NCI-H2171 treated with DMSO at 0.1 percent for 48 hours (cell line): ENCODE measurements at regions not wholly inside any gene's neighbourhood (a gene's known extent, or its start where the extent isn't known, plus 50 kb on each side); places are given as distances from the start of the nearest gene placed in this dataset.

Experiments
- DNase-seq: peaks from one replicate; lab custom pipeline; 2025; lab: John Stamatoyannopoulos, UW

- no peak for DNase-seq
These were observed 80.1 kb upstream of the SDK2 start for GRCh38 chr17:73724341-73724740.

- DNase-seq = no peak
These were observed 80.7 kb upstream of the SDK2 start for GRCh38 chr17:73724990-73725389.

- no peak for DNase-seq
These were observed 81.7 kb upstream of the SDK2 start for GRCh38 chr17:73725794-73726515.

- DNase-seq = no peak
These were observed 83.7 kb upstream of the SDK2 start for GRCh38 chr17:73727941-73728340.

GRCh38 chr17:73729101-73729500, 84.9 kb upstream of the SDK2 start:
- DNase-seq = no peak

GRCh38 chr17:73731733-73732132, 87.5 kb upstream of the SDK2 start:
- DNase-seq = no peak

GRCh38 chr17:73733517-73733916, 89.3 kb upstream of the SDK2 start:
- DNase-seq = no peak

GRCh38 chr17:73735245-73735644, 91.0 kb upstream of the SDK2 start:
- DNase-seq = no peak

GRCh38 chr17:73738751-73739575, 94.7 kb upstream of the SDK2 start:
- no peak for DNase-seq

- no peak for DNase-seq
These were observed 96.1 kb upstream of the SDK2 start for GRCh38 chr17:73740370-73740769.

GRCh38 chr17:73742948-73743381, 98.7 kb upstream of the SDK2 start:
- DNase-seq = peak; percentile 73

- peak; percentile 87 for DNase-seq
These were observed 99.4 kb upstream of the SDK2 start for GRCh38 chr17:73743518-73744201.

- no peak for DNase-seq
These were observed 100.2 kb upstream of the SDK2 start for GRCh38 chr17:73744411-73744810.

GRCh38 chr17:73746314-73747073, 102.2 kb upstream of the SDK2 start:
- no peak for DNase-seq

- DNase-seq = no peak
These were observed 103.2 kb upstream of the SDK2 start for GRCh38 chr17:73747221-73748002.

GRCh38 chr17:73748508-73748907, 104.3 kb upstream of the SDK2 start:
- DNase-seq = peak; percentile 98

- DNase-seq = no peak
These were observed 105.1 kb upstream of the SDK2 start for GRCh38 chr17:73749337-73749823.

GRCh38 chr17:73749928-73750605, 105.8 kb upstream of the SDK2 start:
- DNase-seq = no peak

- peak; percentile 65 for DNase-seq
These were observed 106.7 kb upstream of the SDK2 start for GRCh38 chr17:73750975-73751374.

GRCh38 chr17:73753751-73754496, 109.7 kb upstream of the SDK2 start:
- DNase-seq = no peak
